ENCODE measurements at regions not wholly inside any gene's neighbourhood (a gene's known extent, or its start where the extent isn't known, plus 50 kb on each side); places are given as distances from the start of the nearest gene placed in this dataset.

DNA sequence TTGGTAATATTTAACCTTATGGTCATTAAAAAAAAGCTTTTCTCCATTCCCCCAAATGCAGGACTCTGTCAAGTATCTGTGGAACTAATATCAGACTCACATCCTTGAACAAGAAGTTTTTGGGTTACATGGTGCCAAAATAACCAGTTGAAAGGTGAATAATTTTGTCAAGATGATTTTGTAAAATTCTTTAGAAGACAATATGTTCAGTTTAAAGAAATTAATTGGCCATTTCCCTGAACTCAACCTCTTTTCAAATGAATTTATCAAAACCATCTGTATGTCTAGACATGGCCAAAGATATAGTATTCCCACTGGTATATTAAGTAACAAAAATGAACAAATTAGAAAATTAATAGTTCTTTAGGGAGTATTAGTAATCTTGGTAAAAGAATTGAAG, 280.5 kb downstream of the MBNL1 start:
- no peak for TF ChIP-seq ESRRG (CRISPR knock-in tag; IDR thresholded peaks at IDR 0.05)
- TF ChIP-seq ZNF70 (CRISPR knock-in tag; IDR thresholded peaks at IDR 0.05): no peak
- TF ChIP-seq POU6F1 (CRISPR knock-in tag; IDR thresholded peaks at IDR 0.05; ENCODE audit: borderline replicate concordance, low read depth): no peak
- TF ChIP-seq ZFP3 (CRISPR knock-in tag; IDR thresholded peaks at IDR 0.05): no peak
- TF ChIP-seq ARNTL (CRISPR knock-in tag; IDR thresholded peaks at IDR 0.05; ENCODE audit: borderline replicate concordance, low read depth): no peak
- no peak for TF ChIP-seq TCF4 (CRISPR knock-in tag; IDR thresholded peaks at IDR 0.05; ENCODE audit: borderline replicate concordance)
- no peak for TF ChIP-seq CREB5 (CRISPR knock-in tag; IDR thresholded peaks at IDR 0.05; ENCODE audit: low read depth)
- TF ChIP-seq TSHZ2 (CRISPR knock-in tag; IDR thresholded peaks at IDR 0.05): no peak
- ATAC-seq: no peak

DNA sequence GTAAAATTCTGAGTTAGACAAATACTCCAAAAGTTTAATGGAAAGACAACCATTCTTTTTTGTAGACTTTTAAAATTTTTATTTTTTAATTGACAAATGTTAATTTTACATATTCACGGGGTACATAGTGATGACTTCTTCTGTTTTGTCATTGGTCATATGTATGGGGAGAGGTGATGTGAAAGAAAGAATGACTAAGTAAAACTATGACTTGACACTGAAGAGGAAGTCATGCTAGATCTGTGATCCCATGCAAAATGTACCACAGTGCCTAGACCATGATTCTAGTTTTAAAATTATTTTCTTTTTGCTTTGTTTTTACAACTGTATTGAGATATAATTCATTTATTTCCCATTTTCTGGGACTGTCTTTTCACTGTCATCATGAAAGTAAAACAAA, 281.6 kb downstream of the MBNL1 start:
- TF ChIP-seq CREB5 (CRISPR knock-in tag; IDR thresholded peaks at IDR 0.05; ENCODE audit: low read depth): no peak
- TF ChIP-seq ZNF565 (CRISPR knock-in tag; conservative IDR thresholded peaks at IDR 0.05; ENCODE audit: low read depth): no peak
- TF ChIP-seq CSDC2 (CRISPR knock-in tag; IDR thresholded peaks at IDR 0.05): no peak
- TF ChIP-seq, protein P1, sequence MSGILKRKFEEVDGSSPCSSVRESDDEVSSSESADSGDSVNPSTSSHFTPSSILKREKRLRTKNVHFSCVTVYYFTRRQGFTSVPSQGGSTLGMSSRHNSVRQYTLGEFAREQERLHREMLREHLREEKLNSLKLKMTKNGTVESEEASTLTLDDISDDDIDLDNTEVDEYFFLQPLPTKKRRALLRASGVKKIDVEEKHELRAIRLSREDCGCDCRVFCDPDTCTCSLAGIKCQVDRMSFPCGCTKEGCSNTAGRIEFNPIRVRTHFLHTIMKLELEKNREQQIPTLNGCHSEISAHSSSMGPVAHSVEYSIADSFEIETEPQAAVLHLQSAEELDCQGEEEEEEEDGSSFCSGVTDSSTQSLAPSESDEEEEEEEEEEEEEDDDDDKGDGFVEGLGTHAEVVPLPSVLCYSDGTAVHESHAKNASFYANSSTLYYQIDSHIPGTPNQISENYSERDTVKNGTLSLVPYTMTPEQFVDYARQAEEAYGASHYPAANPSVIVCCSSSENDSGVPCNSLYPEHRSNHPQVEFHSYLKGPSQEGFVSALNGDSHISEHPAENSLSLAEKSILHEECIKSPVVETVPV (CRISPR knock-in tag; IDR thresholded peaks at IDR 0.05): no peak
- TF ChIP-seq ZFP30 (CRISPR knock-in tag; IDR thresholded peaks at IDR 0.05): no peak
- no peak for TF ChIP-seq ZC3H10 (CRISPR knock-in tag; IDR thresholded peaks at IDR 0.05)
- no peak for TF ChIP-seq ZFP3 (CRISPR knock-in tag; IDR thresholded peaks at IDR 0.05)
- TF ChIP-seq TSHZ2 (CRISPR knock-in tag; IDR thresholded peaks at IDR 0.05): no peak
- no peak for TF ChIP-seq OSR1 (CRISPR knock-in tag; IDR thresholded peaks at IDR 0.05)
- ATAC-seq: no peak

DNA sequence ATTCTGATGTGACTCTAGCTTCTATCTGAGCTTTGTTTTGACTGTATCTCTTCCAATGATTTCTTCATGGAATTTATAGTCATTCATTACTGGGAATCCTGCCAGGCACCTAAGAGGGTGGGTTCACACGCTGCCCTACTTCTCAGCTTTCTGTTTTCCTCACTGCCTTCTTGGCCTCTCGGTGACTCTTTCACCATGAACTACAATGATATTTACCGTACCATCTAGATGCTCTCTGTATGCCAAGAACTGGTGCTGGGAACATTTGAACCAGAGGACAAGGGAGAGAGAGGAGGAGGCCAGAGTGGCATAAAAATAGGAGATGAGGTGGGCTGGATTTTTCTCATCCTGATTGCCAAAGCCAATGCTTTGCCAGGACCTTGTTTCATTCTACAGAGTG, 280.0 kb upstream of the P2RY1 start:
- no peak for ATAC-seq
- no peak for TF ChIP-seq ZNF8 (CRISPR knock-in tag; IDR thresholded peaks at IDR 0.05)
- TF ChIP-seq ISL1 (CRISPR knock-in tag; IDR thresholded peaks at IDR 0.05): no peak
- no peak for TF ChIP-seq TSHZ2 (CRISPR knock-in tag; IDR thresholded peaks at IDR 0.05)
- TF ChIP-seq CREB5 (CRISPR knock-in tag; IDR thresholded peaks at IDR 0.05; ENCODE audit: low read depth): no peak
- no peak for TF ChIP-seq GLIS3 (CRISPR knock-in tag; IDR thresholded peaks at IDR 0.05)
- TF ChIP-seq, protein P2, sequence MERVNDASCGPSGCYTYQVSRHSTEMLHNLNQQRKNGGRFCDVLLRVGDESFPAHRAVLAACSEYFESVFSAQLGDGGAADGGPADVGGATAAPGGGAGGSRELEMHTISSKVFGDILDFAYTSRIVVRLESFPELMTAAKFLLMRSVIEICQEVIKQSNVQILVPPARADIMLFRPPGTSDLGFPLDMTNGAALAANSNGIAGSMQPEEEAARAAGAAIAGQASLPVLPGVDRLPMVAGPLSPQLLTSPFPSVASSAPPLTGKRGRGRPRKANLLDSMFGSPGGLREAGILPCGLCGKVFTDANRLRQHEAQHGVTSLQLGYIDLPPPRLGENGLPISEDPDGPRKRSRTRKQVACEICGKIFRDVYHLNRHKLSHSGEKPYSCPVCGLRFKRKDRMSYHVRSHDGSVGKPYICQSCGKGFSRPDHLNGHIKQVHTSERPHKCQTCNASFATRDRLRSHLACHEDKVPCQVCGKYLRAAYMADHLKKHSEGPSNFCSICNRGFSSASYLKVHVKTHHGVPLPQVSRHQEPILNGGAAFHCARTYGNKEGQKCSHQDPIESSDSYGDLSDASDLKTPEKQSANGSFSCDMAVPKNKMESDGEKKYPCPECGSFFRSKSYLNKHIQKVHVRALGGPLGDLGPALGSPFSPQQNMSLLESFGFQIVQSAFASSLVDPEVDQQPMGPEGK (CRISPR knock-in tag; IDR thresholded peaks at IDR 0.05; ENCODE audit: borderline replicate concordance): no peak
- TF ChIP-seq ZC3H10 (CRISPR knock-in tag; IDR thresholded peaks at IDR 0.05): no peak
- no peak for TF ChIP-seq TCF4 (CRISPR knock-in tag; IDR thresholded peaks at IDR 0.05; ENCODE audit: borderline replicate concordance)
- TF ChIP-seq BACH2 (CRISPR knock-in tag; IDR thresholded peaks at IDR 0.05; ENCODE audit: borderline replicate concordance): no peak
- no peak for TF ChIP-seq ARNTL (CRISPR knock-in tag; IDR thresholded peaks at IDR 0.05; ENCODE audit: borderline replicate concordance, low read depth)

All from SK-N-SH treated with all-trans-retinoic acid at 6 μM for 48 hours (cell line).